Right lobe of liver (tissue), 6 donors: ENCODE measurements at regions not wholly inside any gene's neighbourhood (a gene's known extent, or its start where the extent isn't known, plus 50 kb on each side); places are given as distances from the start of the nearest gene placed in this dataset.
A peak's percentile ranks its signal among the peaks of the same experiment; 100 is the strongest.

ENCODE experiments used
- ATAC-seq, 4 donors: fragments of 200-7000 bp; cut with Tn5 transposase; one replicate each; pipeline ENCODE4 v1.9.1; 2020; ENCODE audit warnings: mild to moderate bottlenecking in 4 of 4, moderate library complexity in 4 of 4
- DNase-seq, 3 donors: peaks; one replicate each; pipeline ENCODE4 v3.0.0-alpha.2; 2020
- H3K27ac ChIP-seq, 3 donors: fragments of 200-600 bp; one replicate each; pipeline ENCODE4 v1.8.0; 2022
- H3K27me3 ChIP-seq, 2 donors: fragments of 200-600 bp; one replicate each; pipeline ENCODE4 v1.8.0; 2022
- H3K36me3 ChIP-seq, 4 donors: fragments of 200-600 bp; sonication (generic) in 1 of 4; one replicate each; pipeline versions ENCODE4 v1.5.1 to v1.8.0; 2017 to 2022; ENCODE audit warnings: control low read depth in 1 of 4
- H3K4me1 ChIP-seq, 4 donors: fragments of 200-600 bp; sonication (generic) in 1 of 4; one replicate each; pipeline versions ENCODE4 v1.5.1 to v1.8.0; 2017 to 2022; ENCODE audit warnings: control low read depth in 1 of 4
- H3K4me3 ChIP-seq, 3 donors: fragments of 200-600 bp; one replicate each; pipeline ENCODE4 v1.8.0; 2022
- H3K9me3 ChIP-seq, 4 donors: fragments of 200-600 bp; sonication (generic) in 1 of 4; one replicate each; pipeline versions ENCODE4 v1.5.1 to v1.8.0; 2017 to 2022; ENCODE audit warnings: control low read depth in 1 of 4
- POLR2A ChIP-seq: fragments of 450-650 bp; IDR thresholded peaks from one replicate; pipeline ENCODE4 v1.6.1; 2017; ENCODE audit warnings: antibody characterized with exemption, mild to moderate bottlenecking
- WGBS: methylation state at CpG from one replicate; pipeline ENCODE4 v1.1.6; 2018; ENCODE audit warnings: low coverage, low lambda C conversion rate; ENCODE audit not compliant: insufficient coverage; ENCODE audit errors: missing lambda C conversion rate; 5-methylcytosine and 5-hydroxymethylcytosine counted together
- intact Hi-C, 2 donors: fragments of 100-400 bp; cut with DNase I; formaldehyde crosslinking; loops; one replicate each; pipeline versions ENCODE4 v1.11.2 to v1.14.1; 2022
- TF ChIP-seq, protein P1 (sequence below), 4 donors: fragments of 200-600 bp in 3 of 4; fragments of 450-650 bp in 1 of 4; IDR thresholded peaks; one replicate each; pipeline versions ENCODE4 v1.5.1 to v1.8.0; 2016 to 2022; ENCODE audit warnings: antibody characterized with exemption in 4 of 4, mild to moderate bottlenecking in 2 of 4
- donor health status: DM: no; HTN: yes; CAD: no.
- donor health status: DM: no; HTN: no; CAD: no.
- donor health status: DM: no; HTN: no; CAD: no.
- donor health status: DM: no; HTN: yes; CAD: no.
- donor health status: DM: no; HTN: yes; CAD: no.

DNA sequence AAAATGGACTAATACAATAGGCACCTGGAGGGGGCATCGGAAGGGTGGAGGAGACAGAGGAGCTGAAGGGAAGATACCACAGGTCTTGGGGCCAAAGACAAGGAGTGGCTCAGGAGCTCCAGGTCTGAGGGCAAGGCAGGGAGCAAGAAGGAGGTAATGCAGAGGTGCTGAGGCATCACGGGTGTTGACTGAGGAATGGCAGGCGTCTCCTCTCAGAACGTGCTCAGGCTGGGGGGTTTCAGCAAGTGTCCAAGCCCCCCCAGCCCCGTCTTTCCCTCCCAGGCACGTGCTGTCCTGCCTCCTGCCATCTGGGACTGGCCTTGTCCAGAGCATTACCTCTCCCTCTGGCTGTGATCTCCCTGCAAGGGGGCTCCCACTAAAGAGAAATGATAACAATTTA, 265.4 kb downstream of the DCDC2C start:
- ATAC-seq = peak in 1 of 4 donors; percentile 18

DNA sequence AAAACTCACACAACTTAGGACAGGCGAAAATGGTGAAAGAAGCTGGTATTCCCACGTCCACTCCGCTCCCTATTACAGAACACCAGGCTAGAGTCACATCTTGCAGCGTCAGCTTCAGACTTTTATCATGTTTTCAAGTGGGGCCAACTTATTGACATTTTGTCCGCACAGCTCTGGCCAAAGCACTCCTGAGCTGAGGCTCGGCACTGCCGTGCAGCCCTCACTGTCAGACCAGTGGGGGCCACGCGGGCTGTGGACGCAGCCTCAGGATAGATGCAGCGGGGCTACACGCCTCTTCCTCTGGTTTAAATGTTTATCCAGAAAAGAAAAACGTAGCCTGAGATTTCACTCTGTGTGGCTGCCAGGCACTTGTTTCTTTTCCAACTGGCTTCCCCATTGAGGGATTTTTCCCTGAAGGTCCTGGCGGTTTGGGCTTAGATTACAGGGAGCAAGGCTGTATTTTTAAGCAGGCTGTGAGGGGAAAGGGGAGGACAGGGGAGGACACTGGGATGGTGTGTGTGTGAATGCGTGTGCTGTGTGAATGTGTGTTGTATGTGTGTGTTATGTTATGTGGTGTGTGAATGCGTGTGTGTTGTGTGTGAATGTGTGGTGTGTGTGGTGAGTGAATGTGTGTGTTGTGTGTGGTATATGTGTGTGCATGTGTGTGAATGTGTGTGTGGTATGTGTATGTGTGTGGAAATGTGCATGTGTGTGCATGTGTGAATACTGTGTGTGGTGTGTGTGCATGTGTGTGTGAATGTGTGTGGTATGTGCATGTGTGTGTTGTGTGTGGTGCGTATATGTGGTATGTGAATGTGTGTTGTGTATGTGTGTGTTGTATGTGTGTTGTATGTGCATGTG, 267.6 kb downstream of the DCDC2C start:
- H3K27ac ChIP-seq = no peak overlapping the region
- TF ChIP-seq, protein P1, sequence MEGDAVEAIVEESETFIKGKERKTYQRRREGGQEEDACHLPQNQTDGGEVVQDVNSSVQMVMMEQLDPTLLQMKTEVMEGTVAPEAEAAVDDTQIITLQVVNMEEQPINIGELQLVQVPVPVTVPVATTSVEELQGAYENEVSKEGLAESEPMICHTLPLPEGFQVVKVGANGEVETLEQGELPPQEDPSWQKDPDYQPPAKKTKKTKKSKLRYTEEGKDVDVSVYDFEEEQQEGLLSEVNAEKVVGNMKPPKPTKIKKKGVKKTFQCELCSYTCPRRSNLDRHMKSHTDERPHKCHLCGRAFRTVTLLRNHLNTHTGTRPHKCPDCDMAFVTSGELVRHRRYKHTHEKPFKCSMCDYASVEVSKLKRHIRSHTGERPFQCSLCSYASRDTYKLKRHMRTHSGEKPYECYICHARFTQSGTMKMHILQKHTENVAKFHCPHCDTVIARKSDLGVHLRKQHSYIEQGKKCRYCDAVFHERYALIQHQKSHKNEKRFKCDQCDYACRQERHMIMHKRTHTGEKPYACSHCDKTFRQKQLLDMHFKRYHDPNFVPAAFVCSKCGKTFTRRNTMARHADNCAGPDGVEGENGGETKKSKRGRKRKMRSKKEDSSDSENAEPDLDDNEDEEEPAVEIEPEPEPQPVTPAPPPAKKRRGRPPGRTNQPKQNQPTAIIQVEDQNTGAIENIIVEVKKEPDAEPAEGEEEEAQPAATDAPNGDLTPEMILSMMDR (IDR thresholded peaks at IDR 0.05) = no peak
- TF ChIP-seq POLR2A = no peak
- no peak overlapping the region for H3K4me3 ChIP-seq
- DNase-seq (no peak), ATAC-seq (no peak)
- intact Hi-C loops = no loop called here
- WGBS = 50% methylated on average over 13 of the region's 17 CpGs
- H3K4me1 ChIP-seq = no peaks in the 10 kb centered on the region
- no peaks in the 10 kb centered on the region for H3K36me3 ChIP-seq
- H3K9me3 ChIP-seq = no peaks in the 10 kb centered on the region
- no peaks in the 10 kb centered on the region for H3K27me3 ChIP-seq

More for the DNA sequence above, 265.4 kb downstream of the DCDC2C start:
- Histone ChIP-seq H3K27ac (no peak overlapping the region), H3K4me3 (no peak overlapping the region), H3K4me1 (no peaks in the 10 kb centered on the region), H3K36me3 (no peaks in the 10 kb centered on the region), H3K27me3 (no peaks in the 10 kb centered on the region), H3K9me3 (no peaks in the 10 kb centered on the region)
- intact Hi-C loops = no loop called here
- 50% methylated on average over 4 of the region's 6 CpGs for WGBS
- DNase-seq = no peak
- TF ChIP-seq POLR2A = no peak
- TF ChIP-seq, protein P1 (IDR thresholded peaks at IDR 0.05) = no peak

DNA sequence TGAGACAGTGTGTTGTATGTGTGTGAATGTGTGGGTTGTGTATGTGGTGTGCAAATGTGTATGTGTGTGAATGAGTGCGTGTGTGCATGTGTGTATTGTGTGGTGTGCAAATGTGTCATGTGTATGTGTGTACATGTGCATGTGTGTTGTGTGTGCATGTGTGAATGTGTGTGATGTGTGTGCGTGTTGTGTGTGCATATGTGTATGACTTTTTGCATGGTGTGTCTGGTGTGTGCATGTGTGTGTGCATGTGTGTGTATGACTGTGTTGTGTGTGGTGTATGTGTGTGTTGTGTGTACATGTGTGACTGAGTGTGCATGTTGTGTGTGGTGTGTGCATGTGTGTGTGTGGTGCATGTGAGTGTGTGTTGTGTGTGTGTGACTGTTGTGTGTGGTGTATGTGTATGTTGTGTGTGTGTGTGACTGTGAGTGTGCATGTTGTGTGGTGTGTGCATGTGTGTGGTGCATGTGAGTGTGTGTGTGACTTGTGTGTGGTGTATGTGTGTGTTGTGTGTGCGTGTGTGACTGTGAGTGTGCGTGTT, 268.3 kb downstream of the DCDC2C start:
- no peaks in the 10 kb centered on the region for H3K36me3 ChIP-seq
- 75% methylated on average over 4 of the region's 4 CpGs for WGBS
- intact Hi-C loops = no loop called here
- no peak for TF ChIP-seq POLR2A
- TF ChIP-seq, protein P1 (IDR thresholded peaks at IDR 0.05) = no peak
- no peak overlapping the region for H3K27ac ChIP-seq
- H3K4me1 ChIP-seq = no peaks in the 10 kb centered on the region
- DNase-seq = no peak
- H3K4me3 ChIP-seq = no peak overlapping the region
- no peaks in the 10 kb centered on the region for H3K9me3 ChIP-seq
- no peaks in the 10 kb centered on the region for H3K27me3 ChIP-seq
- ATAC-seq = no peak

DNA sequence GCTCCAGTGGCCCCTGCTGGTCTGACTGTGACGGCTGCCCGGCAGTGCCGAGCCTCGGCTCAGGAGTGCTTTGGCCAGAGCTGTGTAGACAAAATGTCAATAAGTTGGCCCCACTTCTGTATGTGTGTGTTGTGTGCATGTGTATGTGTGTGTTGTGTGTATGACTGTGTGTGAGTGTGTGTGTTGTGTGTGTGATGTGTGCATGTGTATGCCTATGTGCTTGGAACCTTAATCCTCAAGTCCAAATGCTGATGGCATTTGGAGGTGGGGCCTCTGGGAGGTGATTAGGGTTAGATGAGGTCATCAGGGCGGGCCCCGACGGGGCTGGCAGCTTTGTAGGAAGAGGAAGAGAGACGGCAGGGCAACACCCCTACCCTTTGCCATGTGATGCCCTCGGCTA, 269.0 kb downstream of the DCDC2C start:
- DNase-seq (no peak), ATAC-seq (no peak)
- TF ChIP-seq POLR2A = no peak
- Histone ChIP-seq H3K36me3 (no peaks in the 10 kb centered on the region), H3K4me1 (no peaks in the 10 kb centered on the region), H3K27me3 (no peaks in the 10 kb centered on the region), H3K4me3 (no peak overlapping the region), H3K9me3 (no peaks in the 10 kb centered on the region), H3K27ac (no peak overlapping the region)
- intact Hi-C loops = no loop called here
- 74% methylated on average over 6 of the region's 9 CpGs for WGBS

DNA sequence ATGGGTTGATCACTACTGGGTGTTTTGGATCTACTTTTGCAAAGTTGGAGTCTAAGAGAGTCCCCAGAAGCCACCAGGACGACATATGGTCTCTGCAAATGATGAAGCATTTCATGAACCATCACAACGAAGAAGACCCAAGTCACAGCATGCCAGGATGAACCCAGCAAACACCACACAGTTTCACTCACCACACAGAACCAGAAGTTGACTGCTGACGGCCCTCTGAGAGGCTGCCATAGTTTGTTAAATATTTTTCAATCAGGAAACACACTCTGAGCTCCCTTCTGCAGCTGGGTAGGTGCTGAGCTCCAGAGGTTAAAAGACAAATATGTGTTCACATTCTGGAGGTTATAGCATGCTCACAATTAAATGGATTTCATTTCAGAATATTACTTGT, 271.4 kb downstream of the DCDC2C start:
- intact Hi-C loops = no loop called here
- Histone ChIP-seq H3K9me3 (no peaks in the 10 kb centered on the region), H3K27me3 (no peaks in the 10 kb centered on the region), H3K4me1 (no peaks in the 10 kb centered on the region), H3K27ac (no peak overlapping the region), H3K4me3 (no peak overlapping the region), H3K36me3 (no peaks in the 10 kb centered on the region)
- 26% methylated on average over 3 of the region's 3 CpGs for WGBS
- ATAC-seq = no peak
- no peak for DNase-seq
- TF ChIP-seq, protein P1 (IDR thresholded peaks at IDR 0.05) = no peak
- TF ChIP-seq POLR2A = no peak
